ENCODE measurements at regions not wholly inside any gene's neighbourhood (a gene's known extent, or its start where the extent isn't known, plus 50 kb on each side); places are given as distances from the start of the nearest gene placed in this dataset.
A peak's percentile ranks its signal among the peaks of the same experiment; 100 is the strongest.

- no peak for DNase-seq
Measured at GRCh38 chr5:160938532-160938931, 86.5 kb upstream of the ATP10B start.

- no peak for DNase-seq
Measured at GRCh38 chr5:160937570-160937969, 85.6 kb upstream of the ATP10B start.

GRCh38 chr5:160935776-160936175 lies 83.8 kb upstream of the ATP10B start:
- no peak for DNase-seq

- no peak for DNase-seq
Measured at GRCh38 chr5:160931283-160931682, 79.3 kb upstream of the ATP10B start.

GRCh38 chr5:160930406-160930805 lies 78.4 kb upstream of the ATP10B start:
- DNase-seq, result no peak

GRCh38 chr5:160929906-160930305 lies 77.9 kb upstream of the ATP10B start:
- no peak for DNase-seq

GRCh38 chr5:160929360-160929759 lies 77.3 kb upstream of the ATP10B start:
- DNase-seq, result no peak

- DNase-seq, result peak; percentile 25 to 27
Measured at GRCh38 chr5:160926428-160926827, 74.4 kb upstream of the ATP10B start.

GRCh38 chr5:160925281-160925680 lies 73.3 kb upstream of the ATP10B start:
- no peak for DNase-seq

GRCh38 chr5:160923936-160924710 lies 72.1 kb upstream of the ATP10B start:
- no peak for DNase-seq

GRCh38 chr5:160923411-160923810 lies 71.4 kb upstream of the ATP10B start:
- DNase-seq, result no peak

- DNase-seq, result no peak
Measured at GRCh38 chr5:160922311-160922710, 70.3 kb upstream of the ATP10B start.

GRCh38 chr5:160921423-160922285 lies 69.6 kb upstream of the ATP10B start:
- DNase-seq, result no peak

GRCh38 chr5:160919626-160920025 lies 67.6 kb upstream of the ATP10B start:
- DNase-seq, result no peak

- no peak for DNase-seq
Measured at GRCh38 chr5:160918386-160918785, 66.4 kb upstream of the ATP10B start.

GRCh38 chr5:160906090-160906489 lies 54.1 kb upstream of the ATP10B start:
- no peak for DNase-seq

- DNase-seq, result no peak
Measured at GRCh38 chr5:160905285-160905684, 53.3 kb upstream of the ATP10B start.

GRCh38 chr5:160904591-160904990 lies 52.6 kb upstream of the ATP10B start:
- DNase-seq, result no peak

- DNase-seq, result no peak
Measured at GRCh38 chr5:160903551-160903950, 51.5 kb upstream of the ATP10B start.

GRCh38 chr5:160903076-160903475 lies 51.1 kb upstream of the ATP10B start:
- DNase-seq, result no peak
